GM21447 (cell line): ENCODE measurements at regions not wholly inside any gene's neighbourhood (a gene's known extent, or its start where the extent isn't known, plus 50 kb on each side); places are given as distances from the start of the nearest gene placed in this dataset.

Source experiments
- ATAC-seq: cut with Tn5 transposase; IDR thresholded peaks from one replicate; pipeline ENCODE4 v1.9.1; 2021; ENCODE audit not compliant: unreplicated experiment

GRCh38 chr2:156695020-156695419 lies 258.8 kb downstream of the GPD2 start:
- no peak for ATAC-seq

GRCh38 chr2:156695595-156695994 lies 259.4 kb downstream of the GPD2 start:
- ATAC-seq: no peak

DNA sequence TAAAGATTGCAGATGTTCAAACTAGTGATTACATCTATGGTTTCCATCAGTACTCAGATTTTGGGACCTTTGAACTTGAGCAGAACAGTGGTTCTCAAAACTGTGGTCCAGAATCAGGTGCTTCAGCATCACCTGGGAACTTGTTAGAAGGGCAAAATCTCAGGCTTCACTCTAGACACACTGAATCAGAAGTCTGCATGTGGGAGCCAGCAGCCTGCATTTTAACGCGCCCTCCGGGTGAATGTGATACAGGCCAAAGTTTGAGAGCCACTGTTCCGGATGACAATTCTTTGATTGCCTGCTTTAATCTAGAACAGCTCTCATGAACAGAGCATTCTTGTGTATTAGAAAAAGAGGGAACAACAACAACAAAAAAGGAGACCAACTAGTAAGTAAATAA lies 261.7 kb downstream of the GPD2 start:
- ATAC-seq: no peak

- no peak for ATAC-seq
These were observed 264.5 kb downstream of the GPD2 start for GRCh38 chr2:156700681-156701080.

DNA sequence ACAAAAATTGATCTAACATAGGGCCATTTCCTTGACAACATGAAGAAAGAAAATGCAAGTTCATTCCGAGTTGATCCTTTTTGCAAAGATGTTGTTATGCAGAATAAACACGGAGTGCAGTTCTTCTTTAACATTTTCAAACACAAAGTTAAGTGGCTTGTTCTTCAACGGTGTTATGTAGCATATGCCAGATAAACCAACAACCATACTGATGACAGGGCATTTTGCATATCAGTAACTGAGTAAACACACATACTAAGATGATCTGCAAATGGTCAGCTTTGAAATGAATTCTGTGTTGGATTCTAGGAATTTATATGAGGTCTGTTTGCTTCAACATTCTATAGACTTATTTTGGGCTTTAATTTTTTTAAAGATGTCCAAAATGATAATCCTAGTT lies 266.4 kb downstream of the GPD2 start:
- no peak for ATAC-seq

GRCh38 chr2:156703642-156704041 lies 267.5 kb downstream of the GPD2 start:
- no peak for ATAC-seq

- no peak for ATAC-seq
These were observed 268.0 kb downstream of the GPD2 start for GRCh38 chr2:156704132-156704531.

DNA sequence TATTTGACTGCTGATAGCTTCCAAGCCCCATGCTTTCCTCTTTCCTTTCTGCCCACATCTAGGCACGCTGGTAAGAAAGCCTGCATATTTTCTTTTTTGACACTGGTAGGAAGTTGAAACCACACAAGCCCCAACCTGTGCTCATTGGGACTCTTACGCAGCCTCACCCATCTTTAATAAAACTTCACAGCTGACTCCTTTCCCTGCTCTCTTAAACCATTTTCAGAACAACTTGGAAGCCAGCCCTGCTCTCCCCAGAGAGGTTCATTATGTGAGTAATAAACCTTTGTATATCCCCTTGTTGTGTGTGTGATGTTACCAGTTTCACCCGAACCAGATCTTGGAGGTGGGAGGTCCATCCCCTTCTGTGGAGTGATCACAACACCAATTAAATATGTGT lies 268.4 kb downstream of the GPD2 start:
- no peak for ATAC-seq

GRCh38 chr2:156706576-156706975 lies 270.4 kb downstream of the GPD2 start:
- ATAC-seq: no peak

DNA sequence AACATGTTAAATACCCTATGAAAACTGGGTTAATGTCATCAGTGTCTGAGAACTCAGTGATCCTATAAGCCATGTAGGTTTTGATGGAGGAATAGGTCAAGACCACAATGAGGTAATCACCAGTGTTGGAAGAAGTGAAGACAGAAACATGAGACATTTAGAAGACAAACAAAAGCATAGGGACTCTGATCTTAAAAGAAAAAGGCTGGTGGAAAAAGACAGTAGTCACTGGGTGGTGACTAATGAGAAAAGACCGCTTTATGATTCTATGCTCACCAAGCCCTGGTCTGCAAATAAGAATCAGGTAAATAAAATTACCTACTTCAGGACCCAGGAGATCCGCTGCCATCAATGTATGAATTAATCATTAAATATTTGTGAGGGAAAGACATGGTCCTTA lies 271.9 kb downstream of the GPD2 start:
- no peak for ATAC-seq

DNA sequence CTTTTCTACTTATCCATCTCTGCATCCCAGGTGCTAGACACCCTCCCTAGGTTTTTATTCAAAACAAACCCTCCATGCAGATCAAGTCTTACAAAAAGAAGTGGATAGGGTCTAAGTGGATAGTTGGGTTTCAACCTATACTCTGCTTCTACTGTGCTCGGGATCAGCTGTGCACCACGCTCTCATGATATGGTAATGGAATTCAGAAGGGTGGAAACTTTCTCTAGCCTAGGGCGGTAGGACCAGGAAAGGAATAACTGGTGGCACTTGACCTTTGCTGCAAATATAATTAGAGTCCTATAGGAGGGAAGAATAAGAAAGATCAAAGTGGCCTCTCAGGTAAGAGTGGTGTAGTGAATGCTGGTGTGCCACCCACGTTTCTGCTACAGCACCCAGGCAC lies 272.9 kb downstream of the GPD2 start:
- no peak for ATAC-seq

GRCh38 chr2:156719036-156719435 lies 282.9 kb downstream of the GPD2 start:
- ATAC-seq: no peak

GRCh38 chr2:156727867-156728266 lies 291.7 kb downstream of the GPD2 start:
- ATAC-seq: no peak

- no peak for ATAC-seq
These were observed 292.1 kb downstream of the GPD2 start for GRCh38 chr2:156728328-156728727.

GRCh38 chr2:156731506-156731905 lies 295.3 kb downstream of the GPD2 start:
- ATAC-seq: no peak

- ATAC-seq: no peak
These were observed 300.8 kb downstream of the GPD2 start for GRCh38 chr2:156736950-156737349.

DNA sequence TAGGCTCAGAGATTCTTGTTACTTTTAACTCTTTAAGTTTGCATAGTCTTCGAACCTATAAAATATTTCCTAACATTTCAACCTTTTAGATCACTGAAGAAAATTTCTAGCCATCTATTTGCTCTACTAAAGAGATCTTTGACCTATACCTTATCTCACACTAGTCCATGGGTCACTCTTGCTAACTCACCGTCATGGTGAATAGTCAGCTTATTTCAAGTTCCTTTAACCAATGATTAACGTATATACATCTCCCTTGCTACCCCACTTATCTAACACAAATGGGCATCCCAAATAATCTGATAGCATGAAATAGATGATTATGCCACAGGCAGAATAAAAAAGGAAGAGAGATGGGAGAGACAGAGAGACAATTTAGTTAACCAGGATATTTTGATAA lies 303.1 kb downstream of the GPD2 start:
- no peak for ATAC-seq

GRCh38 chr2:156745619-156746018 lies 309.4 kb downstream of the GPD2 start:
- ATAC-seq: no peak

- no peak for ATAC-seq
These were observed 312.0 kb downstream of the GPD2 start for GRCh38 chr2:156748221-156748620.

DNA sequence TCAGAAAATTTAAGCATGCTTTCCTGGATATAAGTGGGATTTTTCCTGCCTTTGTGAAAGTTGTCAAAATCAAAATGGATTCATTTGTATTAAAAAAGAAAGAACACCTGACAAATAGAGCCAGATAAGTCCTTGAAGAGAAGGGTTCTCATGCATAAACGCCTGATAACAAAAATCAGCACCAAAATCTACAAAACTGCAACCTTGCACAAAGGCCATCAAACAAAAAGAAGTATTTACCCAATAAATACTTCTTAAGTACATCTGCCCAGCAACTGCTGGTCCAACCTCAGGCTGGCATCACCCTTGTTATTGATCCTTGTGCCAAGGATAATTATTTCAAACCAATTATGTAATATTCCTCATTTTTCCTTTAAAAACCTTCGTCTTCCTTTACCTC lies 315.9 kb downstream of the GPD2 start:
- ATAC-seq: no peak

GRCh38 chr2:156753766-156754165 lies 317.6 kb downstream of the GPD2 start:
- no peak for ATAC-seq

DNA sequence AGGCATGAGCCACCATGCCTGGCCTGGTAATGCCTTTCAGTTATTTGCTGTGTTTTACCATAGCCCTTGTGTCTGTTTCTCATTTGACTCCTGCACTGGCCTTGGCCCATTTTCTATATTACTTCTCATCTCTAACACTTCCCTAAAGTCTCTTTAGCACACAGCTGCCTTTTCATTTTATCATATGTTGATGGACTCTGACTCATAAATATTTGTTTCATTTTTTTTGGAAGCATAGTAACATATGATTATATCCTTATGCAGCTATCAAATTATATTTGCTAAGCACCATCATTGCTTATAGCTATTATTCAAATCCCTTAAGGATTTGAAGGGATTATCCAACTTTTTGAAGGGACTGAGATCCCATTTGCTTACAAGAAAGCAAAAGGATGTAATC lies 320.3 kb downstream of the GPD2 start:
- no peak for ATAC-seq

- no peak for ATAC-seq
These were observed 327.0 kb downstream of the GPD2 start for GRCh38 chr2:156763174-156763573.

- ATAC-seq: no peak
These were observed 328.9 kb downstream of the GPD2 start for GRCh38 chr2:156765043-156765442.
